HG03139 (cell line): ENCODE measurements at regions not wholly inside any gene's neighbourhood (a gene's known extent, or its start where the extent isn't known, plus 50 kb on each side); places are given as distances from the start of the nearest gene placed in this dataset.
"Not testable (repeated sequence)": the region's sequence is repeated elsewhere in the genome, so short reads cannot be mapped to it uniquely, and the experiment has no call there.

Source experiments
- ATAC-seq: cut with Tn5 transposase; IDR thresholded peaks from one replicate; pipeline ENCODE4 v1.9.1; 2021; ENCODE audit not compliant: unreplicated experiment

- ATAC-seq: no peak
Observed at GRCh38 chr12:125860672-125861288, 795.5 kb downstream of the AACS start.

DNA sequence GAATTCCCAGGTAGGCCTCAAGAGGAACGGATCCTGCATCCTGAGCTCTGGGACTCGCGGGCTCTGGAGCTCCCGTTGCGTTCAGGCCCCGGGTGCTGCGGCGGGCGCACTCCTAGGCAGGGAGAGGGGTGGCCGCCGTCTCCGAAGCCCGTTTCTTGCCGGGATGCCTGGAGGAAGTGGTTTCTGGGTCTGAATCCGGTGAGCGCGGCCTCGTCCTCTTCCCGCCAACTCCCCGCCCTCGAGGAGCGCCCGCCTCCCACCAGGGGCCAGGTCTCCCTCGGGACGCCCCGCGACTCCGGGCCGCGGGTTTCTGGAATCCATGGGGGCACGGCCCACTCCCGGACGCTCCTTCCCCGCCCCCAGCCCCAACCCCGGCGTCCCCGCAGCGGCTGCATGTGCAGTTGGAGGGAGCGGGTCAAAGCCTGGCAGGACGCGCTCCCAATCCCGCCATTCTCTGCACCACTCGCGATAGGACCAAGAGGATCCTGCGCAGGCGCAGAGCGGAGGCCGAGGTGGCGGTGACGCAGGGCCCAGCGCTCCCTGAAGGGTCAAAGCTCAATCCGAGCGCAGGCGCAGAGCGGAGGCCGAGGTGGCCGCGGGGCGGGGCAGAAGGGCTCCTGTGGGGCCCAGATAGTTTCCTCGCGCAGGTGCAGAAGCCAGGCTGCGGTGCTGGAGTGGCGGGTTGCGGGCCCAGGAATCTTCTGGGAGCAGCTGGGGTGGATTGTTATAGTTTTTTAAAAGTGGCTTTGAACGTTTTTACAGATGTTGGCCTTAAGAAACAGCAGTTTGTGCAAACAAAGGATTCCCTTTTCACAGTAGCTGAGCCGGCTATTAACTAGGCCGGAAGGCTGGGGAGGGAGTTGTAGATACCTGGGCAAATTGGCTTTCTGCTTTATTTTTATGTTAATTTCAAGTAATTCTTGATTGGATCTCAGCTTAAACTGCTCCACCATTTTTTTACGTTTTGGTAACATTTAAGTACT lies 796.4 kb downstream of the AACS start:
- ATAC-seq: no peak

- not testable (repeated sequence) for ATAC-seq
Observed at GRCh38 chr12:125865236-125865635, 800.0 kb downstream of the AACS start.

DNA sequence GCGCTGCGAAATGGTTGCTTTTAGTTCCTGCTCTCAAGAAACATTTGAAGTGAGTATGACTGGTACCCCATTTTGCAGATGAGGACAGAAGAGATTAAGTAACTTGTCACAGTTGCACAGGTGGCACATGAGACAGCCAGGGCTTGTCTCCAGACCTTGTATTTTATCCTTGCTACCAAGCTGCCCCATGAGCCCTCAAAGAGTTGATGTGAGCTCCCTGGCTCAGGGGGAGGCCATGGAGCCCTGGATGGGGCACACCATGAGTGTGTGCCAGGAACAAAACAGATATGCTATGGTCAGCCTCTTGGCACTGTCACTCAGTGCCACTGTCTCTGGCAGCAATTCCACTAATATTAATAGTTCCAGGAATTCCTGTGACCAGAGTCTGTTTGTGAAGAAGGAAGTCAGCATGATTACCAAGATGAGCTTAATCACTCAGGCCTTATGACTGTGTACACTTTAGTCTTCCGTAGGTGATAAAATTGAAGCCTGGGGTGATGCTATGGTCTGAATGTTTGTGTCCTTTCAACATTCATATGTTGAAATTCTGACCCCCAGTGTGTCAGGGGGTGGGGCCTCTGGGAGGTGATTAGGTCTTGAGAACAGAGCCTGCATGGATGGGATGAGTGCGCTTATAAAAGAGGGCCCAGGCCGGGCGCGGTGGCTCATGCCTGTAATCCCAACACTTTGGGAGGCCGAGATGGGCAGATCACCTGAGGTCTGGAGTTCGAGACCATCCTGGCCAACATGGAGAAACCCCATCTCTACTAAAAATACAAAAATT lies 806.8 kb downstream of the AACS start:
- no peak for ATAC-seq

- no peak for ATAC-seq
Observed at GRCh38 chr12:125873016-125873415, 807.8 kb downstream of the AACS start.

- no peak for ATAC-seq
Observed at GRCh38 chr12:125878483-125878882, 813.2 kb downstream of the AACS start.

DNA sequence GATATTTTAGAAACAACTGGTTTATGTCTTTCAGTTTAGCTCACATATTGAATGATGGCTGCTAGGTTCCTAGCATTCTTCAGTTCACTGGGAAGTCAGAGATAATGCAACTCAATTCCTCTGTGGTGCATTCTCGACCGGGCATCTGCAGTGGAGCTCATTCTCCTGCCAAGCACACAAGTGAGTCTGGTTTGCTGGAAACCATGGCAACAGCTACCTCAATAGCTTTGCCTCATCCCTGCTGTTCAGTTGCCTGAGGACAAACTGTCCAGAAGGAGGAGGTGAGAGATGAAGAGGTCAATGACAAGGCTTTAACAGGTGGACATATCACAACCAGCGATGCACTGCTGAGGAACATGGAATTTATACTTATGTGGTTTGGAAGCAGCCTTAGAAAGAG lies 816.9 kb downstream of the AACS start:
- ATAC-seq: no peak

DNA sequence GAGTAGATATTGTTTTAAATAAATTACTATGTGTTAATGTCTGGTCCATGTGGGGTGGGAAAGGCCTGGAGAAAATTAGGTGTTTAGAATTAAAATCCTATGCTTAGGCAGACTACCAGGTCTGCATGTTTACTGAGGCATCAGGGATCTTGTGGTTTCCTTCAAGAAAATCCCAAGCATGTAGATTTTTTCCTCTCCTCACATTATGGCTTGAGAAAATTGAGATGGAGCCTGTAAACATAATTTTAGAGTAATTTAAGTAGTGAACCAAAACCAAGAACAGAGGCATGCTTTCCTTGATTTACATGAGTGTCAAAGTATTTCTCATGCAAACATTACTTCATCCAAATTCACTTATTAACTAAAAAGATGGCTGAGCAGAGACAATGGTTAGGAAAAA lies 823.7 kb downstream of the AACS start:
- ATAC-seq: no peak

GRCh38 chr12:125889742-125890141 lies 824.5 kb downstream of the AACS start:
- ATAC-seq: no peak

DNA sequence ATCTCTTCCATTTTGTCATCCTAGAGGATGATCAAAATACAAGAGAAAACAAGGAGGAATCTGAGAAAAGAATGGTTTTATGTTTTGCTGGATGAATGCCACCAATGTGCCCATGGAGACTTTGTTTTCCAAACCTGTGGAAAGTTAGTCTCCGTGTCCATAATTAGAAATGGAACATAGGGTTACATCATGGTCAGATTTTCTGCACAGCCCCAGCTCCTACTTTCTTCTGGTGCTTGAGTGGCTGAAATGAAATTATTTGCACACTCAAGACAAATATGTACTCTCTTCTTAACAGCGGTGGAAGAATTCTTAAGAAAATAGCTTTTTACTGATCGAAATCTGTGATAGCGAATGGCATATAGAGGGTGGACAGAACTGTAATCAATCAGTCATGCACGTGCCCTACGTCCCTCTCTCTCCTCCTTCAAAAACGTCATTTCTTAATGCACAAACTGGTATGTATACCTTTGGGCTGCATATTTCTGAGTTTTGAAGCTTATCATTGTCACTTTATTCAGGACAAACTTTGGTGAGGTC lies 825.2 kb downstream of the AACS start:
- ATAC-seq: no peak

GRCh38 chr12:125890971-125891370 lies 825.7 kb downstream of the AACS start:
- no peak for ATAC-seq

- ATAC-seq: no peak
Observed at GRCh38 chr12:125892276-125892675, 827.0 kb downstream of the AACS start.

DNA sequence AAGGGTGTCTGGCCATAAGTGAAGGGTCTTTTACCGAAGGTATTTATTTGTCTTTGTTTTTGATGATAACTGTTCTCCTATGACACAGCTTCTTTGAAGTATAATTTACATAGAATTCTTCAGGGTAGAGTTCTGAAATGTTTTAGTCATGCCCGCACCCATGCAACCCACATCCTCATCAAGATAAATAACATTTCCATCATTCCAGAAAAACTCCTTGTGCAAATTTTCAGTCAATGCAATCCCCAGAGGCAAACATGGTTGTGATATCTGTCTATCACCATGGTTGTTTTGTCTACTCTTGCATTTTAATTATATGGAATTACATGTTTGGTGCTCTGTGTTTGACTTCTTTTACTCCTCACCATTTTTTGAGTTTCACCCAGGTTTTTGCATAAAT lies 837.8 kb downstream of the AACS start:
- ATAC-seq: no peak

DNA sequence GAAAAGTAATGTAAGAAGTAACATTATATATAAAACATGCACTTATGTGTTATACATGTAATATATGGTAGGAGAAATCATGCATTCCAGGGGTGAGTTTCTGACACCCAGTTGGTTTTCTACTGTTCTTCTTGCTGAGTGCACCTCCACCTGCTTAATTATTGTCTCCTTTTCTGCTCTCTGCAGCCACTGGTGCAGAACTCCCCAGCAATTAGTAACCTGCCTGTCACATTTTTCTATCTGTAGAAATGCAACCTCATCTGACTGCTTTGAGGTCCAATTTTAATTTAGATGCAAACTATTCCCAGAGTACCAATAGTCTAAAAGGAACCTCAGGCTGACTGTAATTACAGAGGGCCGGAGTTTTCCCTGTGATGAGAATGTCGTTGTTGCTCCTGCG lies 842.1 kb downstream of the AACS start:
- no peak for ATAC-seq

- no peak for ATAC-seq
Observed at GRCh38 chr12:125919856-125920470, 854.7 kb downstream of the AACS start.

DNA sequence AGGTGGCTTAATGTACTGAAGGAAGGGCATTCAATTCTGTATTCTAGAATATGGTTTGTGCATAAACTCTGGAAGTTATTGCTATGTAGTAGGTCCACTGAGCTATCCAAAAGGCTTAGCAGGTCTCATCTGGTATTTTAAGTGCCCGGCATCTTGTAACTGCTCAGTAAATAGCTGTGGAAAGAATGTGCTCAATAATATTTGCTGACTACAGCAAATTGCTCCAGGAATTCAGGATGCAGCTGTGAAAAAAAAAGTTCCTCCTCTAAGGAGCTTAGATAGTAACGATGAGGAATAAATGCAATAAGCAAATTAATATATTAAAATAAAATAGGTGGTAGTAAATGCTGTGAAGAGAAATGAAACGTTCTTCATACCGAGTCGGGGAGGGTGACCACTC lies 857.1 kb downstream of the AACS start:
- ATAC-seq: no peak

GRCh38 chr12:125936502-125936901 lies 871.3 kb downstream of the AACS start:
- no peak for ATAC-seq

DNA sequence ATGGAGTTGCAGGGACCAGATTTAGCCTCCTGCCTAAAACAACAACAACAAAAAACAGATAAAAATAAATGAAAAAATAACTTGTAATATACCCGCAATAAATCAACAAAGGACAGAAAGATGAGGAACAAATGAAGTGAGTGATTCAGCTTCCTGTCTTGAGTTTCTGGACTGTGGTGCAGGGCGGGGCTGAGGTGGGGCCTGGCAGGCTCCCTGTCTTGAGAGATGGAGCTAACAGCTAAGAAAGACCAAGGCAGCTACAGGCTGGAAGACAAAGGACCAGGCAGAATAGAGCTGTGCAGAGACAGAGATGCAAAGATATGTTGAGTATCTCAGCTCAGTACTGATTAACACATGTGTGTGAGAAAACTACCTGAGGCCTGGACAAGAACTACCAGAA lies 879.2 kb downstream of the AACS start:
- no peak for ATAC-seq

DNA sequence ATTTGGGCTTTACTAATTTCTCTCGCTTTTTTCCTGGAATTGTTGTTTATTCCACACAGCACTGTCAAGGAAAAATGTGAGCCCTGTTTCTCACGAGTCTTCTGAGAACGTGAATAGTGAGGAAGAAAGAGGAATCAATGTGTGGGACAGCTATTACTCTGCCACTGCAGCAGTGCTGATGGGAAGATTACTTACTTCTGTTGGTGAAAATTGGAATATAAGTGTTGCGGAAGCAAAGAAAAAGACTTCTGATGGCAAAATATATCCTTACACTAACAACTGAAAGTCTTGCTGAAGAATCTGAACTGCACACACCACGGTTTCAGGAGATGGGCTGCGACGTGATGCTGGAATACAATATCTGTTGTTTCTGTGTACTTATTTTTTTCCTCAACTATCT lies 884.2 kb downstream of the AACS start:
- ATAC-seq: no peak

GRCh38 chr12:125954362-125954761 lies 889.1 kb downstream of the AACS start:
- no peak for ATAC-seq

DNA sequence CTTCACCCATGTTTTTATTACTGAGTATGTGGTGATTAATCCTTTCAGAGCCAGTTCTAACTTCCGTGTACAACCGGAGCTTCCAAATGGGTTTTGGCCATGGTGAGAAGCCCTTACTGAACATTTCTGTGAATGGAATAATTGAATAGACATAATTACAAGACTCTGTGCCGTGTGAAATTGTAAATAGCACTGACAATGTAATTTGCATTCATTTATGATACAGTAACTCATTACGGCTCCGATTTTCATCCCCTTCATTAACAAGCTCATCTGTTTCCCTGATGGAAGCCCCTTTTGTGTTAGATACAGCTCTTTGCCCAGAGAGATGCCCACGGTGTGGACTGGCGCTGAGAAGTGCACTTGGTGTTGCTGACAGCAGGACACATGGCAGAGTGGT lies 891.0 kb downstream of the AACS start:
- no peak for ATAC-seq
